RKO (cell line): ENCODE measurements at regions not wholly inside any gene's neighbourhood (a gene's known extent, or its start where the extent isn't known, plus 50 kb on each side); places are given as distances from the start of the nearest gene placed in this dataset.

Source experiments
- DNase-seq: peaks from one replicate; pipeline ENCODE4 v3.0.0-alpha.2; 2016; ENCODE audit warnings: low spot score

- DNase-seq, result no peak
Observed at GRCh38 chr21:17900990-17901385, 81.8 kb upstream of the C21orf91 start.

GRCh38 chr21:17900281-17900989 lies 81.3 kb upstream of the C21orf91 start:
- no peak for DNase-seq

GRCh38 chr21:17889171-17889570 lies 70.0 kb upstream of the C21orf91 start:
- no peak for DNase-seq

- no peak for DNase-seq
Observed at GRCh38 chr21:17869115-17869514, 50.0 kb upstream of the C21orf91 start.
